GM23338 (cell line): ENCODE measurements at regions not wholly inside any gene's neighbourhood (a gene's known extent, or its start where the extent isn't known, plus 50 kb on each side); places are given as distances from the start of the nearest gene placed in this dataset.

Experiments
- ATAC-seq: fragments of 200-7000 bp; cut with Tn5 transposase; 3 replicates; pipeline ENCODE4 v1.9.1; 2020
- DNase-seq: peaks from one replicate; pipeline ENCODE4 v3.0.0-alpha.2; 2015; ENCODE audit warnings: low spot score
- H2AFZ ChIP-seq: fragments of 200-600 bp; sonication (generic); 2 replicates; pipeline ENCODE4 v1.8.0; 2016; ENCODE audit warnings: antibody characterized with exemption, mild to moderate bottlenecking, moderate library complexity
- H3F3A ChIP-seq: fragments of 200-600 bp; sonication (generic); replicated peaks from 2 replicates; pipeline ENCODE4 v1.8.0; 2017; ENCODE audit warnings: antibody characterized with exemption, mixed run types, low read depth
- H3K27ac ChIP-seq: fragments of 200-600 bp; sonication (generic); 2 replicates; pipeline ENCODE4 v1.6.1; 2016; ENCODE audit warnings: low read depth
- H3K27me3 ChIP-seq: fragments of 200-600 bp; sonication (generic); 2 replicates; pipeline ENCODE4 v1.8.0; 2016; ENCODE audit warnings: mild to moderate bottlenecking, mixed run types, moderate library complexity; ENCODE audit not compliant: insufficient read depth
- H3K36me3 ChIP-seq: fragments of 200-600 bp; sonication (generic); 2 replicates; pipeline ENCODE4 v1.8.0; 2016; ENCODE audit warnings: mild to moderate bottlenecking; ENCODE audit not compliant: insufficient read depth
- H3K4me1 ChIP-seq: fragments of 200-600 bp; sonication (generic); 2 replicates; pipeline ENCODE4 v1.8.0; 2016; ENCODE audit warnings: mild to moderate bottlenecking, moderate library complexity; ENCODE audit not compliant: insufficient read depth
- H3K4me2 ChIP-seq: fragments of 200-600 bp; sonication (generic); 2 replicates; pipeline ENCODE4 v1.7.1; 2017; ENCODE audit warnings: mixed run types
- H3K4me3 ChIP-seq: fragments of 200-600 bp; sonication (generic); 2 replicates; pipeline ENCODE4 v1.6.1; 2016; ENCODE audit warnings: mixed run types
- H3K79me2 ChIP-seq: fragments of 200-600 bp; sonication (generic); replicated peaks from 2 replicates; pipeline ENCODE4 v1.8.0; 2017; ENCODE audit warnings: mild to moderate bottlenecking; ENCODE audit not compliant: insufficient read depth
- H3K9me2 ChIP-seq: fragments of 200-600 bp; sonication (generic); 2 replicates; pipeline ENCODE4 v1.8.0; 2017; ENCODE audit not compliant: insufficient read depth
- H4K20me1 ChIP-seq: fragments of 200-600 bp; sonication (generic); replicated peaks from 2 replicates; pipeline ENCODE4 v1.8.0; 2017; ENCODE audit warnings: mild to moderate bottlenecking; ENCODE audit not compliant: insufficient read depth
- H3K27ac Mint-ChIP-seq: 2 replicates; pipeline ENCODE4 v1.8.0; 2020; ENCODE audit warnings: inconsistent platforms, mild to moderate bottlenecking, moderate library complexity, mixed read lengths
- H3K27me3 Mint-ChIP-seq: 3 replicates; pipeline ENCODE4 v1.8.0; 2022; ENCODE audit warnings: low read depth, mild to moderate bottlenecking, moderate library complexity, mixed read lengths, inconsistent platforms; ENCODE audit not compliant: insufficient read depth, poor library complexity
- H3K36me3 Mint-ChIP-seq: 3 replicates; pipeline ENCODE4 v1.8.0; 2021; ENCODE audit warnings: low read depth, mild to moderate bottlenecking, inconsistent platforms, moderate library complexity, mixed read lengths
- H3K4me1 Mint-ChIP-seq: 3 replicates; pipeline ENCODE4 v1.8.0; 2020; ENCODE audit warnings: mild to moderate bottlenecking, inconsistent platforms, mixed read lengths
- H3K4me3 Mint-ChIP-seq: 3 replicates; pipeline ENCODE4 v1.8.0; 2021; ENCODE audit warnings: moderate library complexity, mild to moderate bottlenecking, inconsistent platforms, mixed read lengths
- H3K9me3 Mint-ChIP-seq: 3 replicates; pipeline ENCODE4 v1.8.0; 2020; ENCODE audit warnings: moderate library complexity, mild to moderate bottlenecking, inconsistent platforms, mixed read lengths
- CTCF ChIP-seq, 2 experiments: fragments of 200-600 bp in 1 of 2; sonication (generic) in 1 of 2; conservative IDR thresholded peaks; 2 replicates each; pipeline versions ENCODE4 v1.5.1 to v1.6.1; 2016 to 2017; ENCODE audit warnings: antibody characterized with exemption in 2 of 2, low read depth in 2 of 2, mild to moderate bottlenecking in 2 of 2, moderate library complexity in 1 of 2
- ETS1 ChIP-seq: IDR thresholded peaks from 2 replicates; pipeline ENCODE4 v1.6.1; 2016; ENCODE audit warnings: antibody characterized with exemption
- EZH2phosphoT487 ChIP-seq: fragments of 200-600 bp; sonication (generic); IDR thresholded peaks from one replicate; pipeline ENCODE4 v1.8.1; 2018; ENCODE audit warnings: antibody characterized with exemption; ENCODE audit not compliant: unreplicated experiment
- JUNB ChIP-seq: IDR thresholded peaks from one replicate; pipeline ENCODE4 v1.6.1; 2016; ENCODE audit warnings: antibody characterized with exemption; ENCODE audit not compliant: unreplicated experiment
- POLR2AphosphoS5 ChIP-seq: IDR thresholded peaks from 2 replicates; pipeline ENCODE4 v1.6.1; 2016; ENCODE audit warnings: antibody characterized with exemption, low read depth
- STAT1 ChIP-seq: IDR thresholded peaks from one replicate; pipeline ENCODE4 v1.6.1; 2016; ENCODE audit warnings: antibody characterized with exemption; ENCODE audit not compliant: unreplicated experiment
- ZNF114 ChIP-seq: fragments of 250-450 bp; sonication (Bioruptor Pico); IDR thresholded peaks from 2 replicates; pipeline ENCODE4 v1.5.0; 2020; ENCODE audit warnings: mild to moderate bottlenecking, moderate library complexity
- ZNF331 ChIP-seq: fragments of 250-450 bp; sonication (Bioruptor Pico); IDR thresholded peaks from 2 replicates; pipeline ENCODE4 v1.5.0; 2020; ENCODE audit warnings: low read depth, mild to moderate bottlenecking, moderate library complexity
- TF ChIP-seq, protein P1 (sequence below): fragments of 250-450 bp; sonication (Bioruptor Pico); IDR thresholded peaks from 2 replicates; pipeline ENCODE4 v1.5.0; 2020; ENCODE audit warnings: mild to moderate bottlenecking, moderate library complexity

- Histone ChIP-seq H2AFZ (no peak overlapping the region), H3K4me2 (no peak overlapping the region), H4K20me1 (no peaks in the 10 kb centered on the region), H3K9me2 (no peaks in the 10 kb centered on the region), H3K36me3 (no peaks in the 10 kb centered on the region), H3K79me2 (no peaks in the 10 kb centered on the region), H3F3A (no peaks in the 10 kb centered on the region), H3K4me1 (no peaks in the 10 kb centered on the region), H3K27ac (no peak overlapping the region), H3K27me3 (no peaks in the 10 kb centered on the region), H3K4me3 (no peak overlapping the region)
- TF ChIP-seq JUNB, result no peak
- peak; percentile 70 to 82 for TF ChIP-seq CTCF (conservative IDR thresholded peaks at IDR 0.05; ENCODE audit: low read depth in 2 of 2)
- no peaks in the 10 kb centered on the region for H3K9me3 Mint-ChIP-seq
- peaks cover 5% of the 10 kb centered on the region; the same call in 2 of the 3 replicates for H3K4me1 Mint-ChIP-seq
- no peak overlapping the region for H3K4me3 Mint-ChIP-seq
- DNase-seq (peak; percentile 47), ATAC-seq (peak; percentile 43; the same call in 1 of the 3 replicates)
- no peak overlapping the region for H3K27ac Mint-ChIP-seq
- H3K27me3 Mint-ChIP-seq, result no peaks in the 10 kb centered on the region
- H3K36me3 Mint-ChIP-seq, result no peaks in the 10 kb centered on the region
Observed at GRCh38 chr2:139946690-139947089, 1166.5 kb upstream of the NXPH2 start.

- H3K36me3 ChIP-seq, result no peaks in the 10 kb centered on the region
- H3K4me2 ChIP-seq, result no peak overlapping the region
- no peaks in the 10 kb centered on the region for H3K4me1 ChIP-seq
- peaks cover 4% of the 10 kb centered on the region for H3K27me3 Mint-ChIP-seq
- H4K20me1 ChIP-seq, result no peaks in the 10 kb centered on the region
- no peak overlapping the region for H2AFZ ChIP-seq
- no peaks in the 10 kb centered on the region for H3K79me2 ChIP-seq
- ATAC-seq (no peak), DNase-seq (no peak)
- H3K9me3 Mint-ChIP-seq, result peaks cover 12% of the 10 kb centered on the region
- no peak overlapping the region for H3K4me3 ChIP-seq
- no peaks in the 10 kb centered on the region for H3F3A ChIP-seq
- no peaks in the 10 kb centered on the region for H3K27me3 ChIP-seq
- H3K36me3 Mint-ChIP-seq, result peaks cover 14% of the 10 kb centered on the region; the same call in 2 of the 3 replicates
- H3K9me2 ChIP-seq, result no peaks in the 10 kb centered on the region
- H3K27ac ChIP-seq, result no peak overlapping the region
- H3K4me3 Mint-ChIP-seq, result no peak overlapping the region
- H3K4me1 Mint-ChIP-seq, result no peaks in the 10 kb centered on the region
- H3K27ac Mint-ChIP-seq, result no peak overlapping the region
- TF ChIP-seq ZNF114 (no peak), JUNB (no peak), EZH2phosphoT487 (no peak), STAT1 (no peak), ZNF331 (CRISPR knock-in tag) (no peak), CTCF (conservative IDR thresholded peaks at IDR 0.05; ENCODE audit: low read depth in 2 of 2) (no peak), ETS1 (no peak), POLR2AphosphoS5 (no peak)
- TF ChIP-seq, protein P1, sequence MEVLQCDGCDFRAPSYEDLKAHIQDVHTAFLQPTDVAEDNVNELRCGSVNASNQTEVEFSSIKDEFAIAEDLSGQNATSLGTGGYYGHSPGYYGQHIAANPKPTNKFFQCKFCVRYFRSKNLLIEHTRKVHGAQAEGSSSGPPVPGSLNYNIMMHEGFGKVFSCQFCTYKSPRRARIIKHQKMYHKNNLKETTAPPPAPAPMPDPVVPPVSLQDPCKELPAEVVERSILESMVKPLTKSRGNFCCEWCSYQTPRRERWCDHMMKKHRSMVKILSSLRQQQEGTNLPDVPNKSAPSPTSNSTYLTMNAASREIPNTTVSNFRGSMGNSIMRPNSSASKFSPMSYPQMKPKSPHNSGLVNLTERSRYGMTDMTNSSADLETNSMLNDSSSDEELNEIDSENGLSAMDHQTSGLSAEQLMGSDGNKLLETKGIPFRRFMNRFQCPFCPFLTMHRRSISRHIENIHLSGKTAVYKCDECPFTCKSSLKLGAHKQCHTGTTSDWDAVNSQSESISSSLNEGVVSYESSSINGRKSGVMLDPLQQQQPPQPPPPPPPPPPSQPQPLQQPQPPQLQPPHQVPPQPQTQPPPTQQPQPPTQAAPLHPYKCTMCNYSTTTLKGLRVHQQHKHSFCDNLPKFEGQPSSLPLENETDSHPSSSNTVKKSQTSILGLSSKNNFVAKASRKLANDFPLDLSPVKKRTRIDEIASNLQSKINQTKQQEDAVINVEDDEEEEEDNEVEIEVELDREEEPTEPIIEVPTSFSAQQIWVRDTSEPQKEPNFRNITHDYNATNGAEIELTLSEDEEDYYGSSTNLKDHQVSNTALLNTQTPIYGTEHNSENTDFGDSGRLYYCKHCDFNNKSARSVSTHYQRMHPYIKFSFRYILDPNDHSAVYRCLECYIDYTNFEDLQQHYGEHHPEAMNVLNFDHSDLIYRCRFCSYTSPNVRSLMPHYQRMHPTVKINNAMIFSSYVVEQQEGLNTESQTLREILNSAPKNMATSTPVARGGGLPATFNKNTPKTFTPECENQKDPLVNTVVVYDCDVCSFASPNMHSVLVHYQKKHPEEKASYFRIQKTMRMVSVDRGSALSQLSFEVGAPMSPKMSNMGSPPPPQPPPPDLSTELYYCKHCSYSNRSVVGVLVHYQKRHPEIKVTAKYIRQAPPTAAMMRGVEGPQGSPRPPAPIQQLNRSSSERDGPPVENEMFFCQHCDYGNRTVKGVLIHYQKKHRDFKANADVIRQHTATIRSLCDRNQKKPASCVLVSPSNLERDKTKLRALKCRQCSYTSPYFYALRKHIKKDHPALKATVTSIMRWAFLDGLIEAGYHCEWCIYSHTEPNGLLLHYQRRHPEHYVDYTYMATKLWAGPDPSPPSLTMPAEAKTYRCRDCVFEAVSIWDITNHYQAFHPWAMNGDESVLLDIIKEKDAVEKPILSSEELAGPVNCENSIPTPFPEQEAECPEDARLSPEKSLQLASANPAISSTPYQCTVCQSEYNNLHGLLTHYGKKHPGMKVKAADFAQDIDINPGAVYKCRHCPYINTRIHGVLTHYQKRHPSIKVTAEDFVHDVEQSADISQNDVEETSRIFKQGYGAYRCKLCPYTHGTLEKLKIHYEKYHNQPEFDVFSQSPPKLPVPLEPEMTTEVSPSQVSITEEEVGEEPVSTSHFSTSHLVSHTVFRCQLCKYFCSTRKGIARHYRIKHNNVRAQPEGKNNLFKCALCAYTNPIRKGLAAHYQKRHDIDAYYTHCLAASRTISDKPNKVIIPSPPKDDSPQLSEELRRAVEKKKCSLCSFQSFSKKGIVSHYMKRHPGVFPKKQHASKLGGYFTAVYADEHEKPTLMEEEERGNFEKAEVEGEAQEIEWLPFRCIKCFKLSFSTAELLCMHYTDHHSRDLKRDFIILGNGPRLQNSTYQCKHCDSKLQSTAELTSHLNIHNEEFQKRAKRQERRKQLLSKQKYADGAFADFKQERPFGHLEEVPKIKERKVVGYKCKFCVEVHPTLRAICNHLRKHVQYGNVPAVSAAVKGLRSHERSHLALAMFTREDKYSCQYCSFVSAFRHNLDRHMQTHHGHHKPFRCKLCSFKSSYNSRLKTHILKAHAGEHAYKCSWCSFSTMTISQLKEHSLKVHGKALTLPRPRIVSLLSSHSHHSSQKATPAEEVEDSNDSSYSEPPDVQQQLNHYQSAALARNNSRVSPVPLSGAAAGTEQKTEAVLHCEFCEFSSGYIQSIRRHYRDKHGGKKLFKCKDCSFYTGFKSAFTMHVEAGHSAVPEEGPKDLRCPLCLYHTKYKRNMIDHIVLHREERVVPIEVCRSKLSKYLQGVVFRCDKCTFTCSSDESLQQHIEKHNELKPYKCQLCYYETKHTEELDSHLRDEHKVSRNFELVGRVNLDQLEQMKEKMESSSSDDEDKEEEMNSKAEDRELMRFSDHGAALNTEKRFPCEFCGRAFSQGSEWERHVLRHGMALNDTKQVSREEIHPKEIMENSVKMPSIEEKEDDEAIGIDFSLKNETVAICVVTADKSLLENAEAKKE (CRISPR knock-in tag), result no peak
Observed at GRCh38 chr2:139940686-139941085, 1160.5 kb upstream of the NXPH2 start.
